WERI-Rb-1 (cell line): ENCODE measurements at regions not wholly inside any gene's neighbourhood (a gene's known extent, or its start where the extent isn't known, plus 50 kb on each side); places are given as distances from the start of the nearest gene placed in this dataset.
"Not testable (repeated sequence)": the region's sequence is repeated elsewhere in the genome, so short reads cannot be mapped to it uniquely, and the experiment has no call there.

Experiments used
- DNase-seq: peaks from one replicate; pipeline ENCODE4 v3.0.0-alpha.2; 2020
- H3K27ac ChIP-seq: fragments of 250-450 bp; sonication (Bioruptor Pico); 2 replicates; pipeline ENCODE4 v1.5.1; 2020; ENCODE audit warnings: mild to moderate bottlenecking, moderate library complexity
- H3K27me3 ChIP-seq: fragments of 250-450 bp; sonication (Bioruptor Pico); 2 replicates; pipeline ENCODE4 v1.5.1; 2021; ENCODE audit warnings: mild to moderate bottlenecking, low read depth, moderate library complexity; ENCODE audit not compliant: insufficient read depth, severe bottlenecking
- H3K36me3 ChIP-seq: fragments of 250-450 bp; sonication (Bioruptor Pico); 2 replicates; pipeline ENCODE4 v1.5.1; 2020; ENCODE audit warnings: mild to moderate bottlenecking, moderate library complexity
- H3K4me3 ChIP-seq: 2 replicates; pipeline ENCODE4 v1.5.1; 2011; ENCODE audit warnings: low read depth, mild to moderate bottlenecking, control low read depth, low read length
- H3K9me3 ChIP-seq: fragments of 250-450 bp; sonication (Bioruptor Pico); 2 replicates; pipeline ENCODE4 v1.5.1; 2021; ENCODE audit warnings: mild to moderate bottlenecking, moderate library complexity; ENCODE audit not compliant: severe bottlenecking
- CTCF ChIP-seq: IDR thresholded peaks from 2 replicates; pipeline ENCODE4 v1.5.1; 2011; ENCODE audit warnings: low read depth, mild to moderate bottlenecking, control low read depth, inconsistent platforms, low read length

DNA sequence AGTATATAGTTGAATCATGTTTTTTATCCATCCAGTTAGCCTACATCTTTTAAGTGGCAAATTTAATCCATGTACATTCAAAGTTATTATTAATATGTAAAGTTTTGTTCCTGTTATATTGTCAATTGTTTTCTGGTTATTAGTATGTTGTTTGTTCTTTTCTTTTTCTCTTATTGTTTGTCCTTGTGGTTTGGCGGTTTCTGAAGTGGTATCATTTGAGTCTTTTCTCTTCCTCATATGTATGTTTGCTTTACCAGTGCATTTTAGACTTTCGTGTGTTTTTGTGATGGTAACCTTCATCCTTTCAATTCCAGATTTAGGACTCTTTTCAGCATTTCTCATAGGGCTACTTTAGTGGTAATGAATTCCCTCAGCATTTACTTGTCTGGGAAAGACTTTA lies 130.4 kb upstream of the RFX3 start:
- H3K36me3 ChIP-seq, result no peaks in the 10 kb centered on the region
- H3K27me3 ChIP-seq, result peaks cover 3% of the 10 kb centered on the region
- DNase-seq, result no peak
- no peak overlapping the region for H3K4me3 ChIP-seq
- no peak for TF ChIP-seq CTCF
- no peaks in the 10 kb centered on the region for H3K9me3 ChIP-seq
- H3K27ac ChIP-seq, result no peak overlapping the region

- DNase-seq, result no peak
- no peak overlapping the region for H3K27ac ChIP-seq
- H3K36me3 ChIP-seq, result no peaks in the 10 kb centered on the region
- no peaks in the 10 kb centered on the region for H3K9me3 ChIP-seq
- no peak overlapping the region for H3K4me3 ChIP-seq
- peaks cover 3% of the 10 kb centered on the region for H3K27me3 ChIP-seq
- no peak for TF ChIP-seq CTCF
These were observed 125.3 kb upstream of the RFX3 start for GRCh38 chr9:3650994-3651622.

GRCh38 chr9:3648722-3649246 lies 123.0 kb upstream of the RFX3 start:
- no peak overlapping the region for H3K27ac ChIP-seq
- no peaks in the 10 kb centered on the region for H3K36me3 ChIP-seq
- no peak for TF ChIP-seq CTCF
- no peaks in the 10 kb centered on the region for H3K9me3 ChIP-seq
- H3K4me3 ChIP-seq, result no peak overlapping the region
- H3K27me3 ChIP-seq, result peaks cover 3% of the 10 kb centered on the region
- no peak for DNase-seq

DNA sequence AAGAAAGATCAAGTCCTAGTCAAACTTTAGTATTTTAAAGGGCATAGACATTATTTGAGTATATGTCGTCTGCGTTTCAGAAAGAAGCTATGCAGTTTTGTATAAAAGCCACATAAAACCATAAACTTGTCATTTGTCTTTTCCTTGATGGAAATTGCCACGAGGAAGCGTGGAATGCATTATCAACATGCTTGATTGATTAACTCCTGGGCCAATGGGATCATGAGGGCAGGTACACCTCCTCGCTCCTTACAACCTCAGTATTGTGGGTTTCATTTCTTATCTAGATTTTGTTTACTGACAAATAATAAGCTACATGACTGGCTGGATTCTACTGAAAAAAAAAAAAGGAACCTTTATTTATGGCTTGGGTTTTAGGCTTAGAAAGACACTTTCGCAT lies 122.5 kb upstream of the RFX3 start:
- no peaks in the 10 kb centered on the region for H3K9me3 ChIP-seq
- no peak for DNase-seq

DNA sequence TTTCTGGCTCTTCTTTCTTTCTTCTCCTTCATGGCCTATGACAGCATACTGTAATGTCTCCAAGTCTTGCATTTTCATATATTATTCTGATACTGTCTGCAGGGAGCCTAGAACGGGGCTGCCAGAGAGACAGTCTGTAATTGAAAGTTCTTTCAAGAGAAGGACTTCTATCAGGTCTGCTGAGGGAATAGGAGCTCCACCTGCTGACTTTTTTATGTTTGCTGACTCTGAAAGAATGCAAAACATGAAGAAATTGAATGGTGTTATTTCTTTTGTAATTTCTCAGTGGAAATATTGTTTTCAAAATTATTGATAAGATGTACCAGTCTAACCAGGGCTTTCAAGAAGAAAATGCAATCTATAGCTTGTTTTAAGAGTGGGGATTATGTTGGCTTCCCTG lies 121.9 kb upstream of the RFX3 start:
- H3K4me3 ChIP-seq, result no peak overlapping the region
- no peaks in the 10 kb centered on the region for H3K36me3 ChIP-seq
- DNase-seq, result no peak
- TF ChIP-seq CTCF, result no peak
- no peak overlapping the region for H3K27ac ChIP-seq
- no peaks in the 10 kb centered on the region for H3K9me3 ChIP-seq
- peaks cover 2% of the 10 kb centered on the region for H3K27me3 ChIP-seq

More for the DNA sequence above, 122.5 kb upstream of the RFX3 start:
- H3K27me3 ChIP-seq, result peaks cover 3% of the 10 kb centered on the region
- no peaks in the 10 kb centered on the region for H3K36me3 ChIP-seq
- H3K4me3 ChIP-seq, result no peak overlapping the region
- H3K27ac ChIP-seq, result no peak overlapping the region
- no peak for TF ChIP-seq CTCF

GRCh38 chr9:3646226-3646625 lies 120.4 kb upstream of the RFX3 start:
- H3K27ac ChIP-seq, result no peak overlapping the region
- no peak for DNase-seq
- no peak for TF ChIP-seq CTCF
- H3K36me3 ChIP-seq, result no peaks in the 10 kb centered on the region
- H3K4me3 ChIP-seq, result no peak overlapping the region
- H3K27me3 ChIP-seq, result no peaks in the 10 kb centered on the region
- no peaks in the 10 kb centered on the region for H3K9me3 ChIP-seq

DNA sequence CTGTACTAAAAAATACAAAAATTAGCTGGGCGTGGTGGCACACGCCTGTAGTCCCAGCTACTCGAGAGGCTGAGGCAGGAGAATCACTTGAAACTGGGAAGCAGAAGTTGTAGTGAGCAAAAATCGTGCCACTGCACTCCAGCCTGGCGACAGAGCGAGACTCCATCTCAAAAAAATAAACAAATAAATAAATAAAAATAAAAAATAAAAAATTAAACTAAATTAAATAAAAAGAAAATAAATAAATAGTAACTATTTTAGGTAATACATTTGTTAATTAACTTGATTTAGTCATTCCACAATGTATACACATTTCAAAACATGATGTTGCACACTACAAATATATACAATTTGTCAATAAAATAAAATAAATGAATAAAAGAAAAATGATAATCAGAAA lies 116.3 kb upstream of the RFX3 start:
- H3K4me3 ChIP-seq, H3K27me3 ChIP-seq, H3K9me3 ChIP-seq, DNase-seq, H3K27ac ChIP-seq, H3K36me3 ChIP-seq: not testable (repeated sequence)
